GM12878 (cell line): ENCODE measurements at regions not wholly inside any gene's neighbourhood (a gene's known extent, or its start where the extent isn't known, plus 50 kb on each side); places are given as distances from the start of the nearest gene placed in this dataset.
A peak's percentile ranks its signal among the peaks of the same experiment; 100 is the strongest.

Experiments used
- ATAC-seq: fragments of 200-7000 bp; cut with Tn5 transposase; 3 replicates; pipeline ENCODE4 v1.9.1; 2020; ENCODE audit warnings: mild to moderate bottlenecking, moderate library complexity
- BruUV-seq: library from RNA; stranded (reverse); fragments of 400-500 nt; replicated peaks from 2 replicates; lab custom pipeline; 2021; lab: Mats Ljungman, UMichigan
- CTCF ChIA-PET: fragments of 300-600 bp; sonication (Branson Sonifier 250); formaldehyde crosslinking; extraction: SDS; loops from one replicate; lab custom pipeline; 2021; ENCODE audit warnings: inconsistent platforms; lab: Yijun Ruan, JAX
- POLR2A ChIA-PET: fragments of 350-600 bp; formaldehyde crosslinking; extraction: SDS; loops from one replicate; lab custom pipeline; 2021; ENCODE audit warnings: inconsistent platforms; lab: Charles Lee
- RAD21 ChIA-PET: fragments of 300-600 bp; sonication (Branson Sonifier 250); formaldehyde crosslinking; loops from one replicate; lab custom pipeline; 2023; ENCODE audit warnings: antibody characterized with exemption; ENCODE audit not compliant: unreplicated experiment; lab: Charles Lee
- SMC1A ChIA-PET: fragments of 300-600 bp; sonication (Branson Sonifier 250); formaldehyde crosslinking; loops from one replicate; lab custom pipeline; 2023; ENCODE audit not compliant: unreplicated experiment, uncharacterized antibody; lab: Charles Lee
- DNase-seq: peaks from one replicate; pipeline ENCODE4 v3.0.0-alpha.2; 2011; ENCODE audit warnings: low read depth, low spot score
- FAIRE-seq: peaks from 3 replicates; lab custom pipeline; 2011; peaks lifted over from hg19 to GRCh38; lab: Jason Lieb, UNC
- H2AFZ ChIP-seq: 2 replicates; pipeline ENCODE4 v1.6.0; 2011; ENCODE audit warnings: low read depth, low read length, control low read depth; ENCODE audit not compliant: control insufficient read depth
- H3K27ac ChIP-seq: 2 replicates; pipeline ENCODE4 v1.5.1; 2011; ENCODE audit warnings: control low read depth; ENCODE audit not compliant: control insufficient read depth, insufficient read depth
- H3K27me3 ChIP-seq, 2 experiments: replicated peaks in 1 of 2; 2 replicates each; pipeline versions ENCODE4 v1.6.0 to v1.6.1; 2011; ENCODE audit warnings: low read length in 1 of 2; ENCODE audit not compliant: control insufficient read depth in 2 of 2, insufficient read depth in 2 of 2
- H3K36me3 ChIP-seq, 2 experiments: 2 replicates each; pipeline ENCODE4 v1.5.1; 2011; ENCODE audit warnings: low read length in 1 of 2; ENCODE audit not compliant: control insufficient read depth in 2 of 2, insufficient read depth in 2 of 2
- H3K4me1 ChIP-seq: 2 replicates; pipeline ENCODE4 v1.6.1; 2011; ENCODE audit warnings: mild to moderate bottlenecking, low read length, moderate library complexity, mixed read lengths; ENCODE audit not compliant: control insufficient read depth, insufficient read depth
- H3K4me2 ChIP-seq: 2 replicates; pipeline ENCODE4 v1.6.0; 2011; ENCODE audit warnings: control low read depth; ENCODE audit not compliant: control insufficient read depth, insufficient read depth
- H3K4me3 ChIP-seq: fragments of 200-600 bp; sonication (generic); 2 replicates; pipeline ENCODE4 v1.5.1; 2016
- H3K79me2 ChIP-seq: 2 replicates; pipeline ENCODE4 v1.6.0; 2011; ENCODE audit warnings: low read length; ENCODE audit not compliant: control insufficient read depth, insufficient read depth
- H3K9ac ChIP-seq: 2 replicates; pipeline ENCODE4 v1.8.0; 2011; ENCODE audit warnings: low read length, control low read depth, mixed read lengths; ENCODE audit not compliant: control insufficient read depth, insufficient read depth
- H3K9me3 ChIP-seq: replicated peaks from 3 replicates; pipeline ENCODE4 v1.5.1; 2011; ENCODE audit warnings: mild to moderate bottlenecking, low read length; ENCODE audit not compliant: control insufficient read depth, insufficient read depth
- H4K20me1 ChIP-seq: 2 replicates; pipeline ENCODE4 v1.6.0; 2011; ENCODE audit not compliant: control insufficient read depth, insufficient read depth
- CBX3 ChIP-seq: fragments of 200-600 bp; sonication (generic); IDR thresholded peaks from 2 replicates; pipeline ENCODE4 v1.6.1; 2016; ENCODE audit warnings: low read depth, borderline replicate concordance
- CTCF ChIP-seq, 3 experiments: IDR thresholded peaks in 2 of 3; conservative IDR thresholded peaks in 1 of 3; 2 replicates each; pipeline ENCODE4 v1.5.1; 2011; ENCODE audit warnings: low read depth in 3 of 3, low read length in 3 of 3, mild to moderate bottlenecking in 3 of 3, control low read depth in 2 of 3, moderate library complexity in 2 of 3, inconsistent platforms in 1 of 3, mixed read lengths in 1 of 3; ENCODE audit not compliant: control insufficient read depth in 2 of 3, insufficient read depth in 1 of 3; ENCODE audit errors: extremely low read depth in 1 of 3
- DPF2 ChIP-seq: fragments of 450-650 bp; IDR thresholded peaks from 2 replicates; pipeline ENCODE4 v1.6.1; 2017; ENCODE audit warnings: mild to moderate bottlenecking
- KLF5 ChIP-seq: fragments of 450-650 bp; IDR thresholded peaks from 2 replicates; pipeline ENCODE4 v1.6.1; 2014; ENCODE audit warnings: mild to moderate bottlenecking; ENCODE audit not compliant: partially characterized antibody
- MYB ChIP-seq: fragments of 150-350 bp; IDR thresholded peaks from 2 replicates; pipeline ENCODE4 v1.6.1; 2014; ENCODE audit warnings: mild to moderate bottlenecking, low read depth, low read length, borderline replicate concordance
- RAD21 ChIP-seq: IDR thresholded peaks from 2 replicates; pipeline ENCODE4 v1.6.1; 2011; ENCODE audit warnings: mild to moderate bottlenecking, low read depth, low read length, moderate library complexity; ENCODE audit not compliant: insufficient read depth
- RB1 ChIP-seq: fragments of 450-650 bp; formaldehyde crosslinking; IDR thresholded peaks from 2 replicates; pipeline ENCODE4 v1.6.1; 2017; ENCODE audit warnings: mild to moderate bottlenecking, borderline replicate concordance
- RFX5 ChIP-seq: IDR thresholded peaks from 2 replicates; pipeline ENCODE4 v1.6.1; 2011; ENCODE audit warnings: low read depth, low read length, improper control_type of control experiment
- WGBS: methylation state at CpG from one replicate; pipeline ENCODE4 v1.1.6; 2016; ENCODE audit warnings: low lambda C conversion rate; ENCODE audit not compliant: insufficient replicate concordance, insufficient coverage; ENCODE audit errors: missing lambda C conversion rate; 5-methylcytosine and 5-hydroxymethylcytosine counted together
- in situ Hi-C: fragments of 300-500 bp; cut with MboI; formaldehyde crosslinking; loops from 9 replicates; pipeline ENCODE4 v1.14.3; 2018; ENCODE audit warnings: mixed read lengths
- intact Hi-C: fragments of 100-400 bp; cut with micrococcal nuclease; formaldehyde crosslinking; loops from one replicate; pipeline ENCODE4 v1.14.2; 2022; ENCODE audit not compliant: unreplicated experiment

- RAD21 ChIA-PET = interaction anchor here (2.0 to 2.5 kb wide), 3 partner anchors 721 to 739 kb away, joined by 5 to 24 read pairs (median 8); no protein-coding TSS in a partner anchor
- H3K4me1 ChIP-seq = no peaks in the 10 kb centered on the region
- no peaks in the 10 kb centered on the region for H3K27me3 ChIP-seq
- no TSS peak for BruUV-seq
- no peaks in the 10 kb centered on the region for H4K20me1 ChIP-seq
- in situ Hi-C loops (loop anchor here (25.0 kb wide), 1 partner anchor 720 kb away; no protein-coding TSS in a partner anchor), intact Hi-C loops (loop anchor here (5.0 kb wide), 1 partner anchor 725 kb away; no protein-coding TSS in a partner anchor)
- no peak overlapping the region for H3K4me2 ChIP-seq
- H2AFZ ChIP-seq = no peak overlapping the region
- SMC1A ChIA-PET = interaction anchor here (0.9 to 2.1 kb wide), 3 partner anchors 12 to 740 kb away, joined by 3 to 7 read pairs (median 3); no protein-coding TSS in a partner anchor
- POLR2A ChIA-PET = no interaction called here
- 0% methylated on average over 2 of the region's 2 CpGs for WGBS
- DNase-seq = no peak
- TF ChIP-seq CBX3 (no peak), KLF5 (no peak), CTCF (IDR thresholded peaks at IDR 0.05 in 2 of 3, conservative IDR thresholded peaks at IDR 0.05 in 1 of 3; ENCODE audit: control insufficient read depth in 2 of 3, extremely low read depth in 1 of 3, insufficient read depth in 1 of 3, low read depth in 3 of 3, low read length in 3 of 3) (peak; percentile 25 to 53 (median 42); a peak in 4 of 6 replicates), RB1 (no peak), RFX5 (no peak), RAD21 (peak; percentile 39; the same call in 1 of the 2 replicates), MYB (no peak), DPF2 (no peak)
- H3K36me3 ChIP-seq = no peaks in the 10 kb centered on the region
- H3K4me3 ChIP-seq = no peak overlapping the region
- no peaks in the 10 kb centered on the region for H3K9me3 ChIP-seq
- H3K79me2 ChIP-seq = no peaks in the 10 kb centered on the region
- ATAC-seq = peak; percentile 65; the same call in 2 of the 3 replicates
- H3K9ac ChIP-seq = no peak overlapping the region
- H3K27ac ChIP-seq = no peak overlapping the region
- FAIRE-seq = no peak
- CTCF ChIA-PET = interaction anchor here (0.8 to 2.9 kb wide), 10 partner anchors 10 to 1062 kb away, joined by 3 to 41 read pairs (median 6); no protein-coding TSS in a partner anchor
Observed at GRCh38 chrX:125132274-125132673, 187.4 kb upstream of the TEX13C start.
